Glomerular visceral epithelial cell (primary cell): ENCODE measurements at regions not wholly inside any gene's neighbourhood (a gene's known extent, or its start where the extent isn't known, plus 50 kb on each side); places are given as distances from the start of the nearest gene placed in this dataset.
A peak's percentile ranks its signal among the peaks of the same experiment; 100 is the strongest.
"Not testable (repeated sequence)": the region's sequence is repeated elsewhere in the genome, so short reads cannot be mapped to it uniquely, and the experiment has no call there.

Source experiments
- DNase-seq: peaks from one replicate; pipeline ENCODE4 v3.0.0-alpha.2; 2016; ENCODE audit errors: extremely low spot score

- DNase-seq = no peak
These were observed 179.3 kb downstream of the ZC3H11B start for GRCh38 chr1:219433496-219434131.

- no peak for DNase-seq
These were observed 179.9 kb downstream of the ZC3H11B start for GRCh38 chr1:219433001-219433400.

- no peak for DNase-seq
These were observed 180.7 kb downstream of the ZC3H11B start for GRCh38 chr1:219432191-219432606.

GRCh38 chr1:219430419-219430818 lies 182.5 kb downstream of the ZC3H11B start:
- DNase-seq = no peak

GRCh38 chr1:219428651-219429050 lies 184.3 kb downstream of the ZC3H11B start:
- DNase-seq = no peak

- DNase-seq = no peak
These were observed 184.9 kb downstream of the ZC3H11B start for GRCh38 chr1:219427989-219428388.

- DNase-seq = no peak
These were observed 185.5 kb downstream of the ZC3H11B start for GRCh38 chr1:219427403-219427802.

- peak; percentile 50 for DNase-seq
These were observed 189.9 kb downstream of the ZC3H11B start for GRCh38 chr1:219422811-219423598.

- no peak for DNase-seq
These were observed 192.0 kb downstream of the ZC3H11B start for GRCh38 chr1:219420913-219421312.

- no peak for DNase-seq
These were observed 193.0 kb downstream of the ZC3H11B start for GRCh38 chr1:219419860-219420259.

- no peak for DNase-seq
These were observed 193.8 kb downstream of the ZC3H11B start for GRCh38 chr1:219419065-219419464.

- DNase-seq = no peak
These were observed 195.3 kb downstream of the ZC3H11B start for GRCh38 chr1:219417610-219418009.

- DNase-seq = peak; percentile 56
These were observed 196.2 kb downstream of the ZC3H11B start for GRCh38 chr1:219416598-219417238.

- no peak for DNase-seq
These were observed 197.0 kb downstream of the ZC3H11B start for GRCh38 chr1:219415915-219416314.

GRCh38 chr1:219415433-219415832 lies 197.5 kb downstream of the ZC3H11B start:
- no peak for DNase-seq

- DNase-seq = no peak
These were observed 198.7 kb downstream of the ZC3H11B start for GRCh38 chr1:219414250-219414649.

- DNase-seq = no peak
These were observed 199.4 kb downstream of the ZC3H11B start for GRCh38 chr1:219413536-219413935.

- DNase-seq = no peak
These were observed 200.1 kb downstream of the ZC3H11B start for GRCh38 chr1:219412772-219413171.

- not testable (repeated sequence) for DNase-seq
These were observed 202.2 kb downstream of the ZC3H11B start for GRCh38 chr1:219410721-219411120.

- DNase-seq = no peak
These were observed 207.2 kb downstream of the ZC3H11B start for GRCh38 chr1:219405531-219406331.

GRCh38 chr1:219404629-219405028 lies 208.3 kb downstream of the ZC3H11B start:
- DNase-seq = no peak

GRCh38 chr1:219402925-219403324 lies 210.0 kb downstream of the ZC3H11B start:
- no peak for DNase-seq
